ENCODE measurements at regions not wholly inside any gene's neighbourhood (a gene's known extent, or its start where the extent isn't known, plus 50 kb on each side); places are given as distances from the start of the nearest gene placed in this dataset.
A peak's percentile ranks its signal among the peaks of the same experiment; 100 is the strongest.

- Mint-ChIP-seq H3K27me3 (no peaks in the 10 kb centered on the region), H3K4me3 (no peak overlapping the region), H3K36me3 (ENCODE audit: insufficient read depth) (no peaks in the 10 kb centered on the region), H3K9me3 (peaks cover 6% of the 10 kb centered on the region), H3K4me1 (no peaks in the 10 kb centered on the region), H3K27ac (ENCODE audit: low read depth) (no peak overlapping the region)
- DNase-seq (ENCODE audit: low spot score in 2 of 2) = no peak
- ATAC-seq (replicated peaks; ENCODE audit: extremely low read depth, poor library complexity, severe bottlenecking) = no peak
Measured at GRCh38 chr13:105037110-105037509, 1498.4 kb downstream of the EFNB2 start.

- DNase-seq (ENCODE audit: low spot score in 2 of 2) (no peak), ATAC-seq (replicated peaks; ENCODE audit: extremely low read depth, poor library complexity, severe bottlenecking) (no peak)
- no peaks in the 10 kb centered on the region for H3K36me3 Mint-ChIP-seq (ENCODE audit: insufficient read depth)
- H3K4me1 Mint-ChIP-seq = no peaks in the 10 kb centered on the region
- no peak overlapping the region for H3K4me3 Mint-ChIP-seq
- H3K27me3 Mint-ChIP-seq = no peaks in the 10 kb centered on the region
- H3K9me3 Mint-ChIP-seq = no peaks in the 10 kb centered on the region
- no peak overlapping the region for H3K27ac Mint-ChIP-seq (ENCODE audit: low read depth)
Measured at GRCh38 chr13:105035092-105035491, 1500.4 kb downstream of the EFNB2 start.

- ATAC-seq (replicated peaks; ENCODE audit: extremely low read depth, poor library complexity, severe bottlenecking) = no peak
- Mint-ChIP-seq H3K4me3 (no peak overlapping the region), H3K9me3 (no peaks in the 10 kb centered on the region), H3K27ac (ENCODE audit: low read depth) (no peak overlapping the region), H3K4me1 (no peaks in the 10 kb centered on the region), H3K27me3 (no peaks in the 10 kb centered on the region), H3K36me3 (ENCODE audit: insufficient read depth) (no peaks in the 10 kb centered on the region)
- DNase-seq (ENCODE audit: low spot score in 2 of 2) = no peak
Measured at GRCh38 chr13:105033999-105034398, 1501.5 kb downstream of the EFNB2 start.

GRCh38 chr13:105031306-105031705 lies 1504.2 kb downstream of the EFNB2 start:
- H3K9me3 Mint-ChIP-seq = no peaks in the 10 kb centered on the region
- H3K4me1 Mint-ChIP-seq = no peaks in the 10 kb centered on the region
- no peaks in the 10 kb centered on the region for H3K27me3 Mint-ChIP-seq
- DNase-seq (ENCODE audit: low spot score in 2 of 2) = no peak
- ATAC-seq (replicated peaks; ENCODE audit: extremely low read depth, poor library complexity, severe bottlenecking) = no peak
- H3K27ac Mint-ChIP-seq (ENCODE audit: low read depth) = no peak overlapping the region
- H3K4me3 Mint-ChIP-seq = no peak overlapping the region
- no peaks in the 10 kb centered on the region for H3K36me3 Mint-ChIP-seq (ENCODE audit: insufficient read depth)

GRCh38 chr13:105030851-105031250 lies 1504.6 kb downstream of the EFNB2 start:
- Mint-ChIP-seq H3K4me3 (no peak overlapping the region), H3K27ac (ENCODE audit: low read depth) (no peak overlapping the region), H3K27me3 (no peaks in the 10 kb centered on the region), H3K9me3 (no peaks in the 10 kb centered on the region), H3K36me3 (ENCODE audit: insufficient read depth) (no peaks in the 10 kb centered on the region), H3K4me1 (no peaks in the 10 kb centered on the region)
- ATAC-seq (replicated peaks; ENCODE audit: extremely low read depth, poor library complexity, severe bottlenecking) (no peak), DNase-seq (ENCODE audit: low spot score in 2 of 2) (no peak)

- H3K27ac Mint-ChIP-seq (ENCODE audit: low read depth) = no peak overlapping the region
- no peaks in the 10 kb centered on the region for H3K27me3 Mint-ChIP-seq
- no peak for DNase-seq (ENCODE audit: low spot score in 2 of 2)
- no peak for ATAC-seq (replicated peaks; ENCODE audit: extremely low read depth, poor library complexity, severe bottlenecking)
- peaks cover 4% of the 10 kb centered on the region for H3K9me3 Mint-ChIP-seq
- no peaks in the 10 kb centered on the region for H3K36me3 Mint-ChIP-seq (ENCODE audit: insufficient read depth)
- H3K4me1 Mint-ChIP-seq = no peaks in the 10 kb centered on the region
- H3K4me3 Mint-ChIP-seq = no peak overlapping the region
Measured at GRCh38 chr13:105019073-105019472, 1516.4 kb downstream of the EFNB2 start.

GRCh38 chr13:105016266-105016665 lies 1519.2 kb downstream of the EFNB2 start:
- H3K36me3 Mint-ChIP-seq (ENCODE audit: insufficient read depth) = no peaks in the 10 kb centered on the region
- H3K9me3 Mint-ChIP-seq = peaks cover 8% of the 10 kb centered on the region
- no peak overlapping the region for H3K27ac Mint-ChIP-seq (ENCODE audit: low read depth)
- no peak for ATAC-seq (replicated peaks; ENCODE audit: extremely low read depth, poor library complexity, severe bottlenecking)
- H3K27me3 Mint-ChIP-seq = no peaks in the 10 kb centered on the region
- H3K4me1 Mint-ChIP-seq = no peaks in the 10 kb centered on the region
- DNase-seq (ENCODE audit: low spot score in 2 of 2) = no peak
- H3K4me3 Mint-ChIP-seq = no peak overlapping the region

- no peak overlapping the region for H3K4me3 Mint-ChIP-seq
- no peak for DNase-seq (ENCODE audit: low spot score in 2 of 2)
- no peaks in the 10 kb centered on the region for H3K4me1 Mint-ChIP-seq
- no peak for ATAC-seq (replicated peaks; ENCODE audit: extremely low read depth, poor library complexity, severe bottlenecking)
- H3K36me3 Mint-ChIP-seq (ENCODE audit: insufficient read depth) = no peaks in the 10 kb centered on the region
- no peak overlapping the region for H3K27ac Mint-ChIP-seq (ENCODE audit: low read depth)
- H3K27me3 Mint-ChIP-seq = no peaks in the 10 kb centered on the region
- peaks cover 9% of the 10 kb centered on the region for H3K9me3 Mint-ChIP-seq
Measured at GRCh38 chr13:105008604-105009003, 1526.9 kb downstream of the EFNB2 start.

- no peaks in the 10 kb centered on the region for H3K36me3 Mint-ChIP-seq (ENCODE audit: insufficient read depth)
- H3K4me1 Mint-ChIP-seq = no peaks in the 10 kb centered on the region
- H3K27me3 Mint-ChIP-seq = no peaks in the 10 kb centered on the region
- no peak for DNase-seq (ENCODE audit: low spot score in 2 of 2)
- no peak for ATAC-seq (replicated peaks; ENCODE audit: extremely low read depth, poor library complexity, severe bottlenecking)
- H3K4me3 Mint-ChIP-seq = no peak overlapping the region
- no peak overlapping the region for H3K27ac Mint-ChIP-seq (ENCODE audit: low read depth)
- peaks cover 5% of the 10 kb centered on the region for H3K9me3 Mint-ChIP-seq
Measured at GRCh38 chr13:105007166-105007808, 1528.2 kb downstream of the EFNB2 start.

GRCh38 chr13:104996022-104996421 lies 1539.4 kb downstream of the EFNB2 start:
- ATAC-seq (replicated peaks; ENCODE audit: extremely low read depth, poor library complexity, severe bottlenecking) = no peak
- H3K4me3 Mint-ChIP-seq = no peak overlapping the region

GRCh38 chr13:104993708-104994107 lies 1541.8 kb downstream of the EFNB2 start:
- Mint-ChIP-seq H3K9me3 (peaks cover 17% of the 10 kb centered on the region), H3K27ac (ENCODE audit: low read depth) (no peak overlapping the region), H3K27me3 (no peaks in the 10 kb centered on the region), H3K4me1 (no peaks in the 10 kb centered on the region), H3K36me3 (ENCODE audit: insufficient read depth) (no peaks in the 10 kb centered on the region), H3K4me3 (no peak overlapping the region)
- ATAC-seq (replicated peaks; ENCODE audit: extremely low read depth, poor library complexity, severe bottlenecking) (no peak), DNase-seq (ENCODE audit: low spot score in 2 of 2) (no peak)

More at GRCh38 chr13:104996022-104996421, 1539.4 kb downstream of the EFNB2 start:
- no peak overlapping the region for H3K27ac Mint-ChIP-seq (ENCODE audit: low read depth)
- no peak for DNase-seq (ENCODE audit: low spot score in 2 of 2)
- H3K4me1 Mint-ChIP-seq = no peaks in the 10 kb centered on the region
- no peaks in the 10 kb centered on the region for H3K27me3 Mint-ChIP-seq
- peaks cover 13% of the 10 kb centered on the region for H3K9me3 Mint-ChIP-seq
- no peaks in the 10 kb centered on the region for H3K36me3 Mint-ChIP-seq (ENCODE audit: insufficient read depth)

- no peaks in the 10 kb centered on the region for H3K27me3 Mint-ChIP-seq
- no peak overlapping the region for H3K27ac Mint-ChIP-seq (ENCODE audit: low read depth)
- peaks cover 17% of the 10 kb centered on the region for H3K9me3 Mint-ChIP-seq
- peaks cover 9% of the 10 kb centered on the region for H3K4me1 Mint-ChIP-seq
- no peaks in the 10 kb centered on the region for H3K36me3 Mint-ChIP-seq (ENCODE audit: insufficient read depth)
- ATAC-seq (replicated peaks; ENCODE audit: extremely low read depth, poor library complexity, severe bottlenecking) (no peak), DNase-seq (ENCODE audit: low spot score in 2 of 2) (no peak)
- H3K4me3 Mint-ChIP-seq = no peak overlapping the region
Measured at GRCh38 chr13:104987621-104988020, 1547.8 kb downstream of the EFNB2 start.

- ATAC-seq (replicated peaks; ENCODE audit: extremely low read depth, poor library complexity, severe bottlenecking) = peak; percentile 36
- Mint-ChIP-seq H3K27me3 (no peaks in the 10 kb centered on the region), H3K27ac (ENCODE audit: low read depth) (no peak overlapping the region), H3K9me3 (peaks cover 12% of the 10 kb centered on the region), H3K4me3 (no peak overlapping the region), H3K36me3 (ENCODE audit: insufficient read depth) (no peaks in the 10 kb centered on the region), H3K4me1 (peaks cover 9% of the 10 kb centered on the region)
- DNase-seq (ENCODE audit: low spot score in 2 of 2) = no peak
Measured at GRCh38 chr13:104984296-104984818, 1551.1 kb downstream of the EFNB2 start.

All from central memory CD8-positive, alpha-beta T cell (primary cell).